ENCODE measurements at regions not wholly inside any gene's neighbourhood (a gene's known extent, or its start where the extent isn't known, plus 50 kb on each side); places are given as distances from the start of the nearest gene placed in this dataset.

GRCh38 chr12:73277971-73278370 is 1005.8 kb downstream of the TRHDE start:
- no peak for TF ChIP-seq CTCF (IDR thresholded peaks at IDR 0.05; ENCODE audit: poor library complexity, severe bottlenecking)
- no peak for TF ChIP-seq POLR2AphosphoS5 (IDR thresholded peaks at IDR 0.05)
- TF ChIP-seq EZH2 (IDR thresholded peaks at IDR 0.05; ENCODE audit: borderline replicate concordance, insufficient read depth, low read length, poor library complexity, severe bottlenecking), result no peak

Measured in neural cell (in vitro differentiated cells).